ENCODE measurements at regions not wholly inside any gene's neighbourhood (a gene's known extent, or its start where the extent isn't known, plus 50 kb on each side); places are given as distances from the start of the nearest gene placed in this dataset.

GRCh38 chr5:81896764-81897163, 75.1 kb upstream of the ATG10 start:
- 90% methylated on average over 1 of the region's 1 CpG for WGBS
- Histone ChIP-seq H3K9ac (ENCODE audit: low read depth in 1 of 2, low read length in 2 of 2) (no peak overlapping the region), H3K27ac (ENCODE audit: low read depth in 1 of 2, low read length in 2 of 2) (no peak overlapping the region), H3K9me3 (ENCODE audit: control insufficient read depth in 4 of 4, low read length in 3 of 4) (no peaks in the 10 kb centered on the region), H3K4me1 (ENCODE audit: control insufficient read depth in 4 of 4, insufficient read depth in 4 of 4, low read length in 3 of 4) (no peaks in the 10 kb centered on the region), H3K36me3 (ENCODE audit: control insufficient read depth in 4 of 4, insufficient read depth in 3 of 4, low read depth in 1 of 4, low read length in 3 of 4) (no peaks in the 10 kb centered on the region), H3K27me3 (ENCODE audit: control insufficient read depth in 4 of 4, insufficient read depth in 4 of 4, low read length in 3 of 4) (no peaks in the 10 kb centered on the region), H3K4me3 (ENCODE audit: low read depth in 1 of 3, low read length in 3 of 3) (no peak overlapping the region)
- TF ChIP-seq, protein P1, sequence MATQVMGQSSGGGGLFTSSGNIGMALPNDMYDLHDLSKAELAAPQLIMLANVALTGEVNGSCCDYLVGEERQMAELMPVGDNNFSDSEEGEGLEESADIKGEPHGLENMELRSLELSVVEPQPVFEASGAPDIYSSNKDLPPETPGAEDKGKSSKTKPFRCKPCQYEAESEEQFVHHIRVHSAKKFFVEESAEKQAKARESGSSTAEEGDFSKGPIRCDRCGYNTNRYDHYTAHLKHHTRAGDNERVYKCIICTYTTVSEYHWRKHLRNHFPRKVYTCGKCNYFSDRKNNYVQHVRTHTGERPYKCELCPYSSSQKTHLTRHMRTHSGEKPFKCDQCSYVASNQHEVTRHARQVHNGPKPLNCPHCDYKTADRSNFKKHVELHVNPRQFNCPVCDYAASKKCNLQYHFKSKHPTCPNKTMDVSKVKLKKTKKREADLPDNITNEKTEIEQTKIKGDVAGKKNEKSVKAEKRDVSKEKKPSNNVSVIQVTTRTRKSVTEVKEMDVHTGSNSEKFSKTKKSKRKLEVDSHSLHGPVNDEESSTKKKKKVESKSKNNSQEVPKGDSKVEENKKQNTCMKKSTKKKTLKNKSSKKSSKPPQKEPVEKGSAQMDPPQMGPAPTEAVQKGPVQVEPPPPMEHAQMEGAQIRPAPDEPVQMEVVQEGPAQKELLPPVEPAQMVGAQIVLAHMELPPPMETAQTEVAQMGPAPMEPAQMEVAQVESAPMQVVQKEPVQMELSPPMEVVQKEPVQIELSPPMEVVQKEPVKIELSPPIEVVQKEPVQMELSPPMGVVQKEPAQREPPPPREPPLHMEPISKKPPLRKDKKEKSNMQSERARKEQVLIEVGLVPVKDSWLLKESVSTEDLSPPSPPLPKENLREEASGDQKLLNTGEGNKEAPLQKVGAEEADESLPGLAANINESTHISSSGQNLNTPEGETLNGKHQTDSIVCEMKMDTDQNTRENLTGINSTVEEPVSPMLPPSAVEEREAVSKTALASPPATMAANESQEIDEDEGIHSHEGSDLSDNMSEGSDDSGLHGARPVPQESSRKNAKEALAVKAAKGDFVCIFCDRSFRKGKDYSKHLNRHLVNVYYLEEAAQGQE (IDR thresholded peaks at IDR 0.05) = no peak
- TF ChIP-seq FOXA2 (IDR thresholded peaks at IDR 0.05) = no peak
- no peak for DNase-seq (ENCODE audit: low spot score)

DNA sequence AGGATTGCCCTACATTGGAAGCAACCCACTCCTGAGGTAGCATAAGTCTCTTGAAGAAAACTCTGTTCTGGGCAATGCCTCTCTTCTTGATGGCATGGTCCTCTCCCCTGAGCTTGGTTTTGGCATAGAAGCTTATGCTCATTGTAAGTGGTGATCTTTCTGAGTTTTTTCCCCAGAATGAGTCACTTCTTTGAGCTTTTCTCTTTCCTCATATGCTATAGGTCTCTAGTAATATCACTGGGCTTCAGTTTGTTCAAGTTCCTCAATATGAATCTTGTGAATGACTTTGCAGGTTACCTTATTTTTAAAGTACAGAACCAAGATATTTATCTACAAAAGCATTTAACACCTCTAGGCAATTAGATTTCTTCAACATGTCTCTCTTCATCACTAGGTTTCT, 76.5 kb upstream of the ATG10 start:
- Histone ChIP-seq H3K27ac (ENCODE audit: low read depth in 1 of 2, low read length in 2 of 2) (no peak overlapping the region), H3K4me1 (ENCODE audit: control insufficient read depth in 4 of 4, insufficient read depth in 4 of 4, low read length in 3 of 4) (no peaks in the 10 kb centered on the region), H3K9me3 (ENCODE audit: control insufficient read depth in 4 of 4, low read length in 3 of 4) (peaks cover 0 to 4% (median 1%) of the 10 kb centered on the region in 4 donors), H3K4me3 (ENCODE audit: low read depth in 1 of 3, low read length in 3 of 3) (no peak overlapping the region), H3K27me3 (ENCODE audit: control insufficient read depth in 4 of 4, insufficient read depth in 4 of 4, low read length in 3 of 4) (no peaks in the 10 kb centered on the region), H3K36me3 (ENCODE audit: control insufficient read depth in 4 of 4, insufficient read depth in 3 of 4, low read depth in 1 of 4, low read length in 3 of 4) (no peaks in the 10 kb centered on the region), H3K9ac (ENCODE audit: low read depth in 1 of 2, low read length in 2 of 2) (no peak overlapping the region)
- TF ChIP-seq NR2F2 (IDR thresholded peaks at IDR 0.05) (no peak), FOXA2 (IDR thresholded peaks at IDR 0.05) (no peak), RAD21 (IDR thresholded peaks at IDR 0.05) (no peak), HNF4A (conservative IDR thresholded peaks at IDR 0.05) (no peak), SP1 (IDR thresholded peaks at IDR 0.05) (no peak), GABPA (IDR thresholded peaks at IDR 0.05 in 1 of 2, conservative IDR thresholded peaks at IDR 0.05 in 1 of 2) (no peak)
- TF ChIP-seq, protein P2, sequence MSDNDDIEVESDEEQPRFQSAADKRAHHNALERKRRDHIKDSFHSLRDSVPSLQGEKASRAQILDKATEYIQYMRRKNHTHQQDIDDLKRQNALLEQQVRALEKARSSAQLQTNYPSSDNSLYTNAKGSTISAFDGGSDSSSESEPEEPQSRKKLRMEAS (IDR thresholded peaks at IDR 0.05) = no peak
- TF ChIP-seq, protein P3, sequence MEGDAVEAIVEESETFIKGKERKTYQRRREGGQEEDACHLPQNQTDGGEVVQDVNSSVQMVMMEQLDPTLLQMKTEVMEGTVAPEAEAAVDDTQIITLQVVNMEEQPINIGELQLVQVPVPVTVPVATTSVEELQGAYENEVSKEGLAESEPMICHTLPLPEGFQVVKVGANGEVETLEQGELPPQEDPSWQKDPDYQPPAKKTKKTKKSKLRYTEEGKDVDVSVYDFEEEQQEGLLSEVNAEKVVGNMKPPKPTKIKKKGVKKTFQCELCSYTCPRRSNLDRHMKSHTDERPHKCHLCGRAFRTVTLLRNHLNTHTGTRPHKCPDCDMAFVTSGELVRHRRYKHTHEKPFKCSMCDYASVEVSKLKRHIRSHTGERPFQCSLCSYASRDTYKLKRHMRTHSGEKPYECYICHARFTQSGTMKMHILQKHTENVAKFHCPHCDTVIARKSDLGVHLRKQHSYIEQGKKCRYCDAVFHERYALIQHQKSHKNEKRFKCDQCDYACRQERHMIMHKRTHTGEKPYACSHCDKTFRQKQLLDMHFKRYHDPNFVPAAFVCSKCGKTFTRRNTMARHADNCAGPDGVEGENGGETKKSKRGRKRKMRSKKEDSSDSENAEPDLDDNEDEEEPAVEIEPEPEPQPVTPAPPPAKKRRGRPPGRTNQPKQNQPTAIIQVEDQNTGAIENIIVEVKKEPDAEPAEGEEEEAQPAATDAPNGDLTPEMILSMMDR (IDR thresholded peaks at IDR 0.05; ENCODE audit: low read depth, low read length, missing input control) = no peak
- TF ChIP-seq, protein P1 (IDR thresholded peaks at IDR 0.05) = no peak
- TF ChIP-seq, protein P4, sequence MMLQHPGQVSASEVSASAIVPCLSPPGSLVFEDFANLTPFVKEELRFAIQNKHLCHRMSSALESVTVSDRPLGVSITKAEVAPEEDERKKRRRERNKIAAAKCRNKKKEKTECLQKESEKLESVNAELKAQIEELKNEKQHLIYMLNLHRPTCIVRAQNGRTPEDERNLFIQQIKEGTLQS (IDR thresholded peaks at IDR 0.05) = no peak
- no peak for DNase-seq (ENCODE audit: low spot score)
